ENCODE measurements at regions not wholly inside any gene's neighbourhood (a gene's known extent, or its start where the extent isn't known, plus 50 kb on each side); places are given as distances from the start of the nearest gene placed in this dataset.
"Not testable (repeated sequence)": the region's sequence is repeated elsewhere in the genome, so short reads cannot be mapped to it uniquely, and the experiment has no call there.

DNA sequence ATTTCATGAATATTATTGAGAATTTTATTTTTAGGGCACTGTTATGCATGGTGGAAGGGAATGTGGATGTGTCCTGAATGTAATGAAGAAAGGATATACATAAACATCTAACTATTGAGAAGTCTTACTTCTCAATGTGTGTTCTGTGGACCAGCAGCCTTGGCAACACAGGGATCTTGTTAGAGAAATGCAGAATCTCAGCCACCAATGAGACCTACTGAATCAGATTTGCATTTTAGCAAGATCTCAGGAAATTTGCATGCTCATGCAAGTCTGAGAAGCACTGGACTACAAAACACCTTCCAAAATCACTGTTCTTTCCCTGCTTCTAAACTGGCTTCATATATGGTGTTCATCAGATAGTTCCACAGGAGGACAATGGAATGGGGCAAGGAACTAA is 139.7 kb upstream of the WDFY3 start:
- Histone ChIP-seq H3K36me3 (ENCODE audit: control insufficient read depth, insufficient read depth, low read length, severe bottlenecking) (no peaks in the 10 kb centered on the region), H3K27me3 (replicated peaks; ENCODE audit: control insufficient read depth, insufficient read depth, low read length) (peaks cover 4% of the 10 kb centered on the region), H3K4me3 (ENCODE audit: low read length) (no peak overlapping the region), H3K9ac (ENCODE audit: low read length) (no peak overlapping the region), H3K4me1 (ENCODE audit: control insufficient read depth, insufficient read depth, low read length) (no peaks in the 10 kb centered on the region), H3K9me3 (ENCODE audit: control insufficient read depth, low read length) (no peaks in the 10 kb centered on the region)
- no peak for DNase-seq (ENCODE audit: low read depth)

DNA sequence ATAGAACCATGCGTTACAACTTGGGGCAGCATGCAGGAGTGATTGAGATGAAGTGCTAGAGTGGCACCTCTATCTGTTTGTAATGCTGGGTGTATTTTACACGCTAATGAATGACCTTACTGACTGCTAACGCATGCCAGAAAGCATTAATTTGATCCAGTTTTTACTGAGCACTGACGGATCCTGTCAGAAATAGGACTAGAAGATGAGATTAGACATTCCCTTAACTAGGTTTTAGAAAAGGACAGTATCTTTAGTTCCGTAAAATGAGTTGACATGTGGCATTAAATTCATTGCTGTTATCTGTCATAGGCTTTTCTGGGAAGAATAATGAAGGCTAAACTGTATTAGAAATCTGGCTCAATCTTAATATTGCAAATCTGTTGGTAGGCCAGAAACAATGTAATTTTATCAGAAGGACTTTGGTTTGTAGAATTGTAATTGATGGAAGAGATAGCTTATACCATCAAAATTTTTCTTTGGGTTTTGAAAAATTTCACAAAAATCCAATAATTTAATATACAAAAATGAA is 140.4 kb upstream of the WDFY3 start:
- no peak for DNase-seq (ENCODE audit: low read depth)
- H3K4me3 ChIP-seq (ENCODE audit: low read length) = no peak overlapping the region
- H3K9ac ChIP-seq (ENCODE audit: low read length) = no peak overlapping the region
- no peaks in the 10 kb centered on the region for H3K9me3 ChIP-seq (ENCODE audit: control insufficient read depth, low read length)
- no peaks in the 10 kb centered on the region for H3K36me3 ChIP-seq (ENCODE audit: control insufficient read depth, insufficient read depth, low read length, severe bottlenecking)
- peaks cover 4% of the 10 kb centered on the region for H3K27me3 ChIP-seq (replicated peaks; ENCODE audit: control insufficient read depth, insufficient read depth, low read length)
- no peaks in the 10 kb centered on the region for H3K4me1 ChIP-seq (ENCODE audit: control insufficient read depth, insufficient read depth, low read length)

DNA sequence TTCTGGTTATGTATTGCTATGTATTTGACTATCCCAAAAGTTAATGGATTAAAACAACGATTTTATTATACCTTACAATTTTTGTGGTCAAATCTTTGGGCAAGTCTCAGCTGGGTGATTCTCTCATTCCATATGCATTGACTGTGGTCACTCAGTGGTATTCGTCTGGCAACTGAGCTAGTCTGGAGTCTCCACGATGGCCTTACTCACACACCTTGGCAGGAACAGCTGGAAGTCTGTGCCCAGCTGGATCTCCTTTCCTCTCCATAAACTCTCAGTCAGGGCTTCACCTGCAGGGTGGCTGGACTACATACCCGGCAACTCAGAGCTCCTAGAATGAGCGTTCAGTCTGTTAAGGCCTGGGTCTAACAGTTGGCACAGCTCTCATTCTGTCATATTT is 141.1 kb upstream of the WDFY3 start:
- no peak overlapping the region for H3K9ac ChIP-seq (ENCODE audit: low read length)
- H3K9me3 ChIP-seq (ENCODE audit: control insufficient read depth, low read length) = no peaks in the 10 kb centered on the region
- no peak overlapping the region for H3K4me3 ChIP-seq (ENCODE audit: low read length)
- no peaks in the 10 kb centered on the region for H3K36me3 ChIP-seq (ENCODE audit: control insufficient read depth, insufficient read depth, low read length, severe bottlenecking)
- peaks cover 4% of the 10 kb centered on the region for H3K27me3 ChIP-seq (replicated peaks; ENCODE audit: control insufficient read depth, insufficient read depth, low read length)
- no peak for DNase-seq (ENCODE audit: low read depth)
- no peaks in the 10 kb centered on the region for H3K4me1 ChIP-seq (ENCODE audit: control insufficient read depth, insufficient read depth, low read length)

DNA sequence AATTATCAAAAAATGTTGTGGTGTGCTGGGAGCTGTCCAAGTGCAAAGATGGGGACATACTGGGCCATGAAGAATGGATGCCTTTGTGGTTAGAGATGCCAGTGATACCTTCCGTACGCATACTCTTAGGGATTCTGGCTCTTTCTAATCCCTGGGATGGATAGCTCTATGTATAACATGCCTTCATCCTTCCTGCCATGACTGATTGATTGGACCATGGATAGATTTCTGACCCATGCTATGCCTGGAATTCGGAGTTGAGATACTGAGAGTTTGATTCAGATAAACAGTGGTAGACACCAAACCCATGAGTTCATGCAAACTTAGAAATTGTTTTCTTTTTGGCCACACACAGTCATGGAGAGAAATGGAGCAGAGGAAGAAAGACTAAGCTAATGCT is 147.2 kb upstream of the WDFY3 start:
- Histone ChIP-seq H3K4me1 (ENCODE audit: control insufficient read depth, insufficient read depth, low read length) (no peaks in the 10 kb centered on the region), H3K9me3 (ENCODE audit: control insufficient read depth, low read length) (no peaks in the 10 kb centered on the region), H3K4me3 (ENCODE audit: low read length) (no peak overlapping the region), H3K27me3 (replicated peaks; ENCODE audit: control insufficient read depth, insufficient read depth, low read length) (peaks cover 4% of the 10 kb centered on the region), H3K36me3 (ENCODE audit: control insufficient read depth, insufficient read depth, low read length, severe bottlenecking) (no peaks in the 10 kb centered on the region), H3K9ac (ENCODE audit: low read length) (no peak overlapping the region)
- no peak for DNase-seq (ENCODE audit: low read depth)

- H3K9ac ChIP-seq (ENCODE audit: low read length) = no peak overlapping the region
- H3K36me3 ChIP-seq (ENCODE audit: control insufficient read depth, insufficient read depth, low read length, severe bottlenecking) = no peaks in the 10 kb centered on the region
- no peak for DNase-seq (ENCODE audit: low read depth)
- no peaks in the 10 kb centered on the region for H3K9me3 ChIP-seq (ENCODE audit: control insufficient read depth, low read length)
- H3K4me3 ChIP-seq (ENCODE audit: low read length) = no peak overlapping the region
- peaks cover 4% of the 10 kb centered on the region for H3K27me3 ChIP-seq (replicated peaks; ENCODE audit: control insufficient read depth, insufficient read depth, low read length)
- H3K4me1 ChIP-seq (ENCODE audit: control insufficient read depth, insufficient read depth, low read length) = no peaks in the 10 kb centered on the region
These were observed 148.0 kb upstream of the WDFY3 start for GRCh38 chr4:85114526-85114925.

DNA sequence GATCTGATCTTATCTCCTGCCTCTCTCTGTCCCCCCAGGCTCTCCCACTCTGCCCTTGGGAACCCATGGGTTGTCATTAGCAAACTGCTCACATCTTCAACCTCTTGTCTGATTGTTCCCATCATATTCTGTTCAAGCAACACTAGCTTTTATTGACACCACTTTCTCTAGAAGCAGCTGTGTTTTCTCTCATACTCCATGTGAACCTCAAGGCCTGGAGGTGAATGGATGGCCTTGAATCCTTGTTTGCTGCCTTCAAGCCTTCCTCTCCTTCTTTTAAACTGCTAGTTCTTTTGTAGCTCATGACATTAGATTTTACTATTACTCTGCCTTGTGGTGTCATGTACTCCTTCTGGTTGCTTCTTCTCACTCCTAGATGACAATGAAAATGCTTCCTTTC is 149.5 kb upstream of the WDFY3 start:
- H3K4me3 ChIP-seq (ENCODE audit: low read length) = no peak overlapping the region
- H3K4me1 ChIP-seq (ENCODE audit: control insufficient read depth, insufficient read depth, low read length) = no peaks in the 10 kb centered on the region
- no peak overlapping the region for H3K9ac ChIP-seq (ENCODE audit: low read length)
- no peak for DNase-seq (ENCODE audit: low read depth)
- H3K9me3 ChIP-seq (ENCODE audit: control insufficient read depth, low read length) = no peaks in the 10 kb centered on the region
- no peaks in the 10 kb centered on the region for H3K36me3 ChIP-seq (ENCODE audit: control insufficient read depth, insufficient read depth, low read length, severe bottlenecking)
- no peaks in the 10 kb centered on the region for H3K27me3 ChIP-seq (replicated peaks; ENCODE audit: control insufficient read depth, insufficient read depth, low read length)

DNA sequence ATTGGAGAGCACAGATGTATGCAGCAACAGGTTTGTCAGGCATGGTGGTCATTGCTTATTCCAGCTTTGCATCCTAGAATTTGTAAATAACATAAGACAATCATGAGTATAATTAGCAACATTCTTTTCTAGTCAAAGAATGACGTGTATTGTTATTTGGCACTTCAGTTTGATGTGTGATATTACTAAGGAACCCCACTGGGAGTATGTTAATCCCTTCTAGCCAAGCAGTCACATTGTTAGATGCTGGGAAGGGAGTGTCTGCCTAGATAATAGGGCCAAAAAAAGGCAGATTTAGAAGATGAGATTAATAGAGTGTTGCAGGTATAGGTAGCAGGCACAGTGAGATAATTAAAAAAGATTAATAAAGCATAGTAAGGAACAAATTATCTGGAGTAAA is 159.2 kb upstream of the WDFY3 start:
- H3K4me3 ChIP-seq (ENCODE audit: low read length) = no peak overlapping the region
- no peak overlapping the region for H3K9ac ChIP-seq (ENCODE audit: low read length)
- DNase-seq (ENCODE audit: low read depth) = no peak
- H3K27me3 ChIP-seq (replicated peaks; ENCODE audit: control insufficient read depth, insufficient read depth, low read length) = no peaks in the 10 kb centered on the region
- H3K36me3 ChIP-seq (ENCODE audit: control insufficient read depth, insufficient read depth, low read length, severe bottlenecking) = no peaks in the 10 kb centered on the region
- H3K9me3 ChIP-seq (ENCODE audit: control insufficient read depth, low read length) = no peaks in the 10 kb centered on the region
- H3K4me1 ChIP-seq (ENCODE audit: control insufficient read depth, insufficient read depth, low read length) = no peaks in the 10 kb centered on the region

DNA sequence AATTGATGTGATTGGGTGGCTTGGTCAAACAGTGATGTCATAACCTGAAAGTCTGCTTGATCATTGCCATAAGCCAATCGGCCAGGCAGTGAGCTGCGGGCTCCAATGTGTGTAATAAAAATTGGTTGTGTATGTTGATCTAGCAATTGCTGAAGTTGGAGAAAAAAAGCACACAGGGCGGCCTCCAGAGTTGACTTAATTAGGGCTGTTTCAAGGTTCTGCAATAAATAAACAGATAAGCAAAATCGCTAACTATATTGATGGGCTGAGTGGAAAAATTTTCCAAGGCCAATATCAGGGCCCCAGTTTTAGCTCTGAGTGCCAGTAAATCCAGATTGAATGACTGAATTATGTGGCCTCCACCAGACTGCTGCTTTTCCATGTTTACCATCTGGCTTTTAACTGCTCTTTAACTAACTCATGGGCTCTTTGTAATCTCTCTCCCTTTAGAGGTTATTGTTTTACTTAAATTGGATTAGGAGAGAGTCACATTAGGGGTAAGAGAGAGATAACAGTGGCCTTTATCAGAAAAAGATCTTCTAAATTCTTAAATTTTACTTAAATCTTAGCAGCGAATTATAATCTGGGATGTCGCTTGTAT is 160.6 kb upstream of the WDFY3 start:
- DNase-seq (ENCODE audit: low read depth) = no peak
- Histone ChIP-seq H3K4me3 (ENCODE audit: low read length) (no peak overlapping the region), H3K9ac (ENCODE audit: low read length) (no peak overlapping the region), H3K27me3 (replicated peaks; ENCODE audit: control insufficient read depth, insufficient read depth, low read length) (no peaks in the 10 kb centered on the region), H3K4me1 (ENCODE audit: control insufficient read depth, insufficient read depth, low read length) (no peaks in the 10 kb centered on the region), H3K9me3 (ENCODE audit: control insufficient read depth, low read length) (no peaks in the 10 kb centered on the region), H3K36me3 (ENCODE audit: control insufficient read depth, insufficient read depth, low read length, severe bottlenecking) (no peaks in the 10 kb centered on the region)

DNA sequence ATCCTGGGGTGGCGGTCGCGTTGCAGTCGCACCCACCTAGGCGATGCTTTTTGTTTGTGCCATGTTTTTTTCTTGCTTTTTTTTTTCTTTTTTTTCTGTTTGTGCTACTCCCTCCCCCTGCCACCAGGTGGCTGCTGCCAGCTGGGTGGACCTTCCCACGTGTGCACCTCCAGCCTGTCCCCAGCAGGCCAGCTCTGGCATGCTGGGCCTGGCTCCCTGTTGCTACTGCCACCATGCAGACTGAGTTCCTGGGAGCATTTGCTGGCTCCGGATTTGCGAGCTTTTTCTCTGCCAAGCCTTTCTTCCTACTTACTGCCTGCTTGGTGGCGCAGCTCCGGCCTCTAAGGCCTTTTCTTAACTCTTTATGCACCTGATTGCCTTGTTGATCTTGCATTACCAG is 161.2 kb upstream of the WDFY3 start:
- DNase-seq (ENCODE audit: low read depth) = peak; percentile 22
- Histone ChIP-seq H3K4me1 (ENCODE audit: control insufficient read depth, insufficient read depth, low read length) (no peaks in the 10 kb centered on the region), H3K36me3 (ENCODE audit: control insufficient read depth, insufficient read depth, low read length, severe bottlenecking) (no peaks in the 10 kb centered on the region), H3K9ac (ENCODE audit: low read length) (no peak overlapping the region), H3K9me3 (ENCODE audit: control insufficient read depth, low read length) (no peaks in the 10 kb centered on the region), H3K4me3 (ENCODE audit: low read length) (no peak overlapping the region), H3K27me3 (replicated peaks; ENCODE audit: control insufficient read depth, insufficient read depth, low read length) (no peaks in the 10 kb centered on the region)

GRCh38 chr4:85128246-85129204 is 162.0 kb upstream of the WDFY3 start:
- Histone ChIP-seq H3K9me3 (ENCODE audit: control insufficient read depth, low read length) (no peaks in the 10 kb centered on the region), H3K4me3 (ENCODE audit: low read length) (no peak overlapping the region), H3K9ac (ENCODE audit: low read length) (no peak overlapping the region), H3K4me1 (ENCODE audit: control insufficient read depth, insufficient read depth, low read length) (no peaks in the 10 kb centered on the region), H3K27me3 (replicated peaks; ENCODE audit: control insufficient read depth, insufficient read depth, low read length) (no peaks in the 10 kb centered on the region), H3K36me3 (ENCODE audit: control insufficient read depth, insufficient read depth, low read length, severe bottlenecking) (no peaks in the 10 kb centered on the region)
- DNase-seq (ENCODE audit: low read depth) = no peak

- not testable (repeated sequence) for DNase-seq (ENCODE audit: low read depth); H3K36me3 ChIP-seq (ENCODE audit: control insufficient read depth, insufficient read depth, low read length, severe bottlenecking); H3K27me3 ChIP-seq (replicated peaks; ENCODE audit: control insufficient read depth, insufficient read depth, low read length); H3K9me3 ChIP-seq (ENCODE audit: control insufficient read depth, low read length); H3K4me3 ChIP-seq (ENCODE audit: low read length); H3K4me1 ChIP-seq (ENCODE audit: control insufficient read depth, insufficient read depth, low read length); H3K9ac ChIP-seq (ENCODE audit: low read length)
These were observed 163.1 kb upstream of the WDFY3 start for GRCh38 chr4:85129354-85130125.
